A172 (cell line): ENCODE measurements at regions not wholly inside any gene's neighbourhood (a gene's known extent, or its start where the extent isn't known, plus 50 kb on each side); places are given as distances from the start of the nearest gene placed in this dataset.
A peak's percentile ranks its signal among the peaks of the same experiment; 100 is the strongest.
"Not testable (repeated sequence)": the region's sequence is repeated elsewhere in the genome, so short reads cannot be mapped to it uniquely, and the experiment has no call there.

Experiments used
- DNase-seq: peaks from one replicate; pipeline ENCODE4 v3.0.0-alpha.2; 2015; ENCODE audit warnings: low spot score

DNA sequence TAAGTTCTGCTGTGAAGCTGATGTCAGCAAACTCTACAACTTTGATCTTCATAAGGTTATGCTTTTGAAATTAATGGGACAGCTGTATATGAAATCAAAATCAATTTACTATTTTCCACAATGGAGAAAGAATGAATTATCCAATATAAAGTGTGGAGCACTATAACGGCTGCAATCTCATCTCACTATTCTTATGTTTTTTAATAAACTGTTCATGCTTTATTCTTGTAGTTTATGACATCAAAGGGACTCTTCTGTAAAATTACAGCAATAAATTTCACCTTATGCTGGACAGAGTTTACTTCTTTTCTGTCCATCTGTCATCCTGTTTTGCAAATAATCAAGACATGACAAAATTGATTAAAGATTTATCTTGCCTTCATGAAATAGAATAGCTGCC is 192.5 kb downstream of the TECRL start:
- DNase-seq: no peak

DNA sequence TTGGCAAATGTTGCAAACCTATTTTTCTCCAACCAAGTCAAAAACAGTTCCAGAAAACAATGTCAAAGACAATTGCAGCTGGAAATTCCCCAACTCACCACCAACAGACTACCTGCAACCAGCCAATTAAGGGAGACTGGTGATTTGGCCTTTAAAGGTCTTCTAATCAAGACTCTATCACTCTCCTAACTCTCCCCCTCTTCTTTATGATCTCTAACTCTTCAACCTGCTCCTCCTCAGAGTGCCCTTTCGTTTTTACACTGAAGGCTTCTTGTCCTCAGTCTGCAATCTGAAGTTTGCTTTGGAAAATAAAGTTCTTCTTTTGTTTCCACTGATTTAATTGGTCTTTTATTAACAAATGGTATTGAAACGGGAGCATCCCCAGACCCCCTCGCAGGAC is 203.9 kb downstream of the TECRL start:
- DNase-seq: no peak

GRCh38 chr4:64200001-64200555 is 209.2 kb downstream of the TECRL start:
- DNase-seq: peak; percentile 6

GRCh38 chr4:64195582-64195981 is 213.7 kb downstream of the TECRL start:
- DNase-seq: no peak

GRCh38 chr4:64192731-64193412 is 216.4 kb downstream of the TECRL start:
- no peak for DNase-seq

DNA sequence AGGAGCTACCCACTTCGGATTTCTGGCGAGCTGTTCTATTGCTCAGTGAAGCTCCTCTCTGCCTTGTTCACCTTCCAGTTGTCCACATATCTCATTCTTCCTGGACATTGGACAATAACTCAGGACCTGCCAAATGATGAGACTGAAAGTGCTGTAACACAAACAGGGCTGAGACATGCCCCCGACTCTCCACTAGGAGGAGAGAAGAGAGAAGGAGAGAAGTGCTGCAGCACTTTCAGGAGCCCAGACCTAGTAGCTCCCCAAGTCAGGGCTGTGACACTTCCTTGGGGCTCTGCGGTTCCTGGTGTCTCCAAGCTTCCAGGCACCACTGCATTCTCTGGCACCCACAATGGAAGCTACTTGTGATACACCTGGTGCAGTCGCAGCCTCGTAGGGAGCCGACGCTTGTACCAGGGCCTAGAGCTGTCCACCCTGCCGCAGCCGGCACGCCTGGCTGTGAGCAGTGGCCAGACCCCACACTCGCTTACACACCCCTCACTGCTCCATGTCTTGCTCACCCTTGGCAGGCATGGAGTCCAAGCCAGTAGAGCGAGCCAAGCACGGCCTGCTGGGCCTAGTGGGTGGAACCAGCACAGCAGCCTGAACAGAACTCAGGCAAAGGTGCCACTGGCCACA is 234.9 kb downstream of the TECRL start:
- no peak for DNase-seq

DNA sequence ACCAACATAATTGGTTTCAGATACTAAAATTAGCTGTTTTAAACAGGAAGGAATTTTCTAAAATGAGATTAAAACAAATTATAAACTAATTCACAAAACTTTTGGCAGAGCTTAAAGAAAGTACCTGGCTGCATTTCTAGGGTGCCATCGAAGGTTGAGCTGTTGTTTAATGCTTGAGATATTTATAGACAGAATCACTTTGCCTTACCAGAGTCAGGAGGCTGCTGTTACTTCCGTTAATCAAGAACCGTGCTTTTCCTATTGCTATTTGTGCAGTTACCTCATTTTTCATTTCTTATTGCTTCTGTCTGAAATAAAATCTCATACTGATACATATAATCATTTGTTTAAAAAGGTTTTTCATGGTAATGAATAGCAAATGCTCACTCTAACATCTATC is 242.9 kb downstream of the TECRL start:
- DNase-seq: no peak

DNA sequence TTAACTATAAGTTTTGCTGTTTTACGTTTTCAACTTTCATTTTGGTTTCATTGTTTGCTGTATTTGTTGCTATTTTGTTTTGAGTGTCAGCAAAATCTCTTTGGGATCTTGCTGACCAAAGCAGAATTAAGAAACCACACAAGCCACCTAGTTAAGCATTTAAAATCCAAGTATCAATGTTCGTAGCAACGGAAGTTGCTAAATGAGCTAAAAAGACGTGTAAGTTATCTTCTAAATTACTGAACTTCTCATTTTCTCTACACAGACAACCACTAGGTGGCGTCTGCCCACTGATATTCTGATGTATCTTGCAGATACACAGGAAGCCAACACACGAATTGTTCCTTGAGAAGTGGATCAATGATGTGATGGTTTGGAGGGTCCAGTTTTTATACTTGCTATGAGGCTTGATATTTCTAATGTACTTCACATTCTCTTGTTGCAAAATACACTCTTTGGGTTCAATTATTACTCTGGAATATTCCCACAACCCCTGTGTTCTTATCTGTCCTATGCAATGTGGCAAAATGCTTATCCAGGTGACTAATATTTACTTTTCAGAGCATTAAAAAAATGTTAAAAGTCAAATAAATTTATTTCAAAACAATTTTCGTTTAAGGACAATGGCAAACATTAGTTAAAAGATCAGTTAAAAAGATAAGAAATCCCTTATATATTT is 250.5 kb downstream of the TECRL start:
- peak; percentile 49 for DNase-seq

- DNase-seq: no peak
Observed at GRCh38 chr4:64157397-64157796, 251.9 kb downstream of the TECRL start.

DNA sequence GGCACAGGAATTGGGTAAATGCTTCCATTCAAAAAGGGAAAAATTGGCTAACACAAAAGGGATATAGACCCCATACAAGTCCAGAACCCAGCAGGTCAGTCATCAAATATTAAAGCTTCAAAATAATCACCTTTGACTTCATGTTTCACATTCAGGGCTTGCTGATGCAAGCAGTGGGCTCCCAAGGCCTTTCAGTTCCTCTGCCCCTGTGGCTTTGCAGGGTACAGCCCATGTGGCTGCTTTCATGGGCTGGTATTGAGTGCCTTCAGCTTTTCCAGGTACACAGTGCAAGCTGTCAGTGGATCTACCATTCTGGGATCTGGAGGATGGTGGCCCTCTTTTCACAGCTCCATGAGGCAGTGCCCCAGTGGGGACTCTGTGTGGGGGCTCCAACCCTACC is 253.0 kb downstream of the TECRL start:
- no peak for DNase-seq

- no peak for DNase-seq
Observed at GRCh38 chr4:64146030-64146429, 263.2 kb downstream of the TECRL start.

DNA sequence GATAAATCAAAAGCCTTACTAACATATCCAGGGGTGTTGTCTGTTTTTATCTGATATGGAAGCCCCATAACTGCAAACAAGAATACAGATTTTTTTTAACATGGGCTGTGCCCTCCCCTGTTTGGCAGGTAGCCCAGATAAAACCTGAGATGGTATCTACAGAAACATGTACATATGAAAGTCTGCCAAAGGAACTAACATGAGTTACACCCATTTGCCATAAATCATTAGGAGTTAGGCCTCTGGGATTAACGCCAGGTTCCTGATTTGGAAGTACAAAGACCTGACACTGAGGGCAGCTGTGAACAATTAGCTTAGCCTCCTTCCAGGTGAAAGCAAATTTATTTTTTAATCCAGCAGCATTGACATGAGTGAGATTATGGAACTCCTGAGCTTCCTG is 264.3 kb downstream of the TECRL start:
- DNase-seq: peak; percentile 16

DNA sequence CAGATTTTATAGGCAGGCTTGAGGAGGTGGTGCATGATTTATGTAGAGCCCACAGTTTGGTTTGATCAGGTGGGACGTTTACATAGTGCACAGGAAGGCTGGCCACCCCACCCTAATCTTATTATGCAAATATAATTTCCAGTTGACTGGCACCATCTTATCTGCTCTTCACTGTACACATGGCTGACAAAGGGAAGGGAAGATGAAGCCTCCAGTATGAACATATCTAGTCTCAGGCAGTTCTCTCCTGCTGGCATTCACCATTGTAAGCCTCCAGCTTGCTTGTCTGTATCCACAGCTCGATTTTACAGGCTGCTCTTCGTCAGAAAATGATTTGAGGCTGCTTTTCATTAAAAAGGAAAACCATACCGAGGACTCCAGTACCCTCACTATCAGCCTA is 278.3 kb downstream of the TECRL start:
- DNase-seq: no peak

DNA sequence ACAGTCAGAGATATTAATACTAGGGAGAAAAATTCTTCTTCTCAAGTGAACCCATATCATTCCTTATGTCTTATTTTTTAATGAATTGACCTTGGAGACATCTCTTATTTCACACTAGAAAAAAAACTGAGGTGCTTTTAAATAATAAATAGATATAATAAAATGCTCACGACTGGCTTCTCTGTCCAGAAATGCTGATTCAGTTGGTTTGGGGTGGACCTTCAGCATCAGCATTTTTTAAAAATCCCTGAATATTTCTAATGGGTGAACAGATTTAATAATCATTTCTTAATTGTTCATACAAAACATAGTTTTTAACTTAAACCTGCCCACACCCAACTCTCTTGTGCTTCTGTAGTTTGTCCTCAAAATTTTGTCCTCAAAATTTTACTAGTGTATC is 283.9 kb downstream of the TECRL start:
- no peak for DNase-seq

GRCh38 chr4:64121803-64122202 is 287.4 kb downstream of the TECRL start:
- DNase-seq: no peak

- no peak for DNase-seq
Observed at GRCh38 chr4:64105903-64106302, 303.3 kb downstream of the TECRL start.

DNA sequence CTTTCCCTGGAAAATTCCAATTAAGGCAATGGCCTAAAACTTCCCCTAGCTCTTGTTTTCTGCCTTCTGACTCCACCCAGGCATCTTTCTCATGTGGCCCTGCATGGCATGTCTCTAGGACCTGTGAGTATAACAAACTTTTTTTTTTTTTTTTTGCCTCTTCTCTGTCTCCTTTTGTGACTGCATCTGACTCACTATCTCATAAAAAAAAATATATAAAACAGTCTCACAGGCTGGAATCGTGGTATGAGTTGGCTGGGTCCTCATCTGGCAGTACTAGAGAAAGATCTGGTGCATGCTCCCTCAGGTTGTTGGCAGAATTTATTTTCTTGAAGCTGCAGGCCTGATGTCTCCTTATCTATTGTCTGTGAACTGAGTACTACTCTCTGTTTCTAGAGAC is 313.9 kb downstream of the TECRL start:
- DNase-seq: peak; percentile 2

- DNase-seq: peak; percentile 5
Observed at GRCh38 chr4:64079316-64079715, 329.9 kb downstream of the TECRL start.

DNA sequence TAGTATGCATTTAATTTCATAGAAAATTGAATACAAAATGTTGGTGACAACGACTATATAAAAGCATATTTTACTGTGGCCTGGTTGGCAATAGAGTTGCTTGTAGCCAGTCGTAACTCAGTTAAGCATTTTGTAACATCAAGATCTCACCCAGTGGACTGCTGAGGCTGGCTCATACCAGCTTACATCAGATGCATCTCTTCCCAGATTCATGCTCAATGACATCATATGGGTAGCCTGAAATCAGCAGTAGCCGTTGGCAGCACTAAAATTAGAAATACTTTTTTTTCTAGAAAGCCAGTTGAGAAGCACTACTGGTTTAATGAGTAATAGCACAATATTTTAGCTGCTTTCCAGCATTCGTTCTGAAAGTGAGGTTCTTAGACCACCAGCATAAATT is 341.2 kb downstream of the TECRL start:
- peak; percentile 2 for DNase-seq

- no peak for DNase-seq
Observed at GRCh38 chr4:64062991-64063390, 346.3 kb downstream of the TECRL start.

DNA sequence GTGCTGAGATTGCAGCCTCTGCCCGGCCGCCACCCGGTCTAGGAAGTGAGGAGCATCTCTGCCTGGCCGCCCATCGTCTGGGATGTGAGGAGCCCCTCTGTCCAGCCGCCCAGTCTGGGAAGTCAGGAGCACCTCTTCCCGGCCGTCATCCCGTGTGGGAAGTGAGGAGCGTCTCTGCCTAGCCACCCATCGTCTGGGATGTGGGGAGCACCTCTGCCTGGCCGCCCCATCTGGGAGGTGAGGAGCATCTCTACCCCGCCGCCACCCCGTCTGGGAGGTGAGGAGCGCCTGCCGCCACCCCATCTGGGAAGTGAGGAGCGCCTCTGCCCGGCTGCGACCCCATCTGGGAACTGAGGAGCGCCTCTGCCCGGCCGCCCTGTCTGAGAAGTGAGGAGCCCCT is 372.2 kb downstream of the TECRL start:
- not testable (repeated sequence) for DNase-seq

DNA sequence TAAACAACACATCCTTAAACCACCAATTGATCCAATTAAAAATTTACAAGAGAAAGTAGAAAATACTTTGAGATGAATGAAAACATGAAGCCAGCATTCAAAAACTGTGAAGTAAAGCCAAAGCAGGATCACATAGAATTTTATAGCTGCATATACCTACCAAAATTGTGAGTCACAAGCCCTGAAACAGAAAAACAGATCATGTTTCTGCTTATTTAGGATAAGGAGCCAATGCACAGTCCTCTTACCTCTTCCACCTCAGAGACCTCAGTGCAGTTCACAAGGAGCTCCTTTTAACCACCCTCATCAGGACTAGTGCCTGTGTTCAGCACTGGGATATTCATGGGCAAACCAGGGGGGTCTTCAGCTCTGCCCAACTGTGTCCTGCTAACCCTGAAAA is 386.7 kb downstream of the TECRL start:
- DNase-seq: no peak

GRCh38 chr4:64016893-64017292 is 392.4 kb downstream of the TECRL start:
- DNase-seq: no peak
